ENCODE measurements at regions not wholly inside any gene's neighbourhood (a gene's known extent, or its start where the extent isn't known, plus 50 kb on each side); places are given as distances from the start of the nearest gene placed in this dataset.

DNA sequence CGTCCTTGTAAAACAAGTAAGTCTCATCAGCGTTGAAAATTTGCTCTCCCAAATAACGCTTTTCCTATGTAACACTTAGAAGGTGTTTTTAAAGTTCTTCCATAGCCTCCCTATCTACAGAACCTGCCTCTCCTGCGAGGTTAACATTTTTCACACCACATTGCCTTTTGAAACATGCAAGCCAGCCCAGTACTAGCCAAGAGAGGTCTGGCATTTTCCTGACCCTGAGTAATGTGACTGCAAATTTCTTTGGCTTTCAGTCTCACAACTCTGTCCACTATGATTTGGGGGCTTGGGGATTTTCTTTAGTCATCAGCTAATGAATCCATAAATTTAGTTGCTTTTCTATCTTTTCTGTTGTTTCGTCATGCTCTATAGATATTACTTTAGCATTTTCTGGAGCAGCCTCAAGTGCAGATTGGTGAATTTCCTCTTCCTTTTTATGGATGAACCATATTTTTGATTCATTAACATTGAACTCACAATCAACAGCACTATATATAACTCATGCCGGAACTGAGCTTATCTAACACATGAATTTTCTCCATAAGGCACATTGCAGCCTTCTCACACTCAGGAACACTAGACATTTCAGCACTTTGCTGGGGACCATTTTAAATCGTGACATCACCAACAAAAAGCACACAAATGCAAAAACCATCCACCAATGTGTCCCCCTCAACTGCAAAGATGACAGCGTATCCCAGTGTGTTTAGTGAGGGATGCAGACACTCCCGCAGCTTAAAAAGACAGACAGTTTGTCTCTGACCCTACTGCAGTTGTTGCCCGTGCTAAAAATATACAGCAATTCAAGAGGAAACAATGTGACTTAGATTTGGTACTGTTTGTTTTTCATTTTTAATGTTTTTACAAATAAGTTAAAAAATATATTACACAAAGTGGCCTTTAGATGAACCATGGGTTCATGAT is 77.2 kb upstream of the SPATA31C2 start:
- no peaks in the 10 kb centered on the region for H3K27me3 ChIP-seq (ENCODE audit: insufficient read depth, low read length)
- intact Hi-C loops (cut with micrococcal nuclease), result no loop called here
- Mint-ChIP-seq H3K27me3 (peaks cover 7 to 20% of the 10 kb centered on the region in 2 donors), H3K27ac (no peak overlapping the region), H3K9me3 (peaks cover 0 to 26% (median 6%) of the 10 kb centered on the region in 8 donors), H3K36me3 (no peaks in the 10 kb centered on the region), H3K4me3 (no peak overlapping the region), H3K4me1 (no peaks in the 10 kb centered on the region)
- DNase-seq, result no peak
- ChIA-PET CTCF (ENCODE audit: partially characterized antibody) (no interaction called here), POLR2A (ENCODE audit: partially characterized antibody) (no interaction called here)
- no peak overlapping the region for H3K4me3 ChIP-seq (ENCODE audit: low read length in 2 of 2)
- H3K27ac ChIP-seq (ENCODE audit: low read depth, low read length), result no peak overlapping the region
- H3K9me3 ChIP-seq (ENCODE audit: control insufficient read depth in 1 of 2, low read length in 2 of 2), result no peaks in the 10 kb centered on the region
- H3K4me1 ChIP-seq (ENCODE audit: insufficient read depth, low read length), result no peaks in the 10 kb centered on the region
- no peaks in the 10 kb centered on the region for H3K36me3 ChIP-seq (ENCODE audit: insufficient read depth, low read length)

DNA sequence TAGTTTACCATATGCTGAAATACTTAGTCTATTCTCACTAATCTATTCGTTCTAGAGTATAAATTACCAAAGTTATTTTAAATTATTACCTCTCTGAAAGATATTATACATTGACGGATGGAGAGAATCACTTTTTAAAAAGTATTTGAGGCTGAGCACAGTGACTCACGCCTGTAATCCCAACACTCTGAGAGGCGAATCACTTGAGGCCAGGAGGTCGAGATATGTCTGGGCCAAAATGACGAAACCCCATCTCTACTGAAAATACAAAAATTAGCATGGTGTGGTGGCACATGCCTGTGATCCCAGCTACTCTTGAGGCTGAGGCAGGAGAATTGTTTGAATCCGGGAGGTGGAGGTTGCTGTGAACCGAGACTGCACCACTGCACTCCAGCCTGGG is 64.0 kb upstream of the SPATA31C2 start:
- H3K27ac Mint-ChIP-seq, result no peak overlapping the region
- H3K36me3 Mint-ChIP-seq, result no peaks in the 10 kb centered on the region
- peaks cover 4 to 7% of the 10 kb centered on the region in 2 donors for H3K27me3 Mint-ChIP-seq
- intact Hi-C loops (cut with micrococcal nuclease), result no loop called here
- H3K27me3 ChIP-seq (ENCODE audit: insufficient read depth, low read length), result no peaks in the 10 kb centered on the region
- no peak for DNase-seq
- no peaks in the 10 kb centered on the region for H3K9me3 ChIP-seq (ENCODE audit: control insufficient read depth in 1 of 2, low read length in 2 of 2)
- H3K4me3 Mint-ChIP-seq, result no peak overlapping the region
- no peak overlapping the region for H3K27ac ChIP-seq (ENCODE audit: low read depth, low read length)
- peaks cover 0 to 1% (median 0%) of the 10 kb centered on the region in 4 donors for H3K4me1 Mint-ChIP-seq
- ChIA-PET CTCF (ENCODE audit: partially characterized antibody) (no interaction called here), POLR2A (ENCODE audit: partially characterized antibody) (no interaction called here)
- H3K9me3 Mint-ChIP-seq, result no peaks in the 10 kb centered on the region
- H3K36me3 ChIP-seq (ENCODE audit: insufficient read depth, low read length), result no peaks in the 10 kb centered on the region
- H3K4me1 ChIP-seq (ENCODE audit: insufficient read depth, low read length), result no peaks in the 10 kb centered on the region
- no peak overlapping the region for H3K4me3 ChIP-seq (ENCODE audit: low read length in 2 of 2)

DNA sequence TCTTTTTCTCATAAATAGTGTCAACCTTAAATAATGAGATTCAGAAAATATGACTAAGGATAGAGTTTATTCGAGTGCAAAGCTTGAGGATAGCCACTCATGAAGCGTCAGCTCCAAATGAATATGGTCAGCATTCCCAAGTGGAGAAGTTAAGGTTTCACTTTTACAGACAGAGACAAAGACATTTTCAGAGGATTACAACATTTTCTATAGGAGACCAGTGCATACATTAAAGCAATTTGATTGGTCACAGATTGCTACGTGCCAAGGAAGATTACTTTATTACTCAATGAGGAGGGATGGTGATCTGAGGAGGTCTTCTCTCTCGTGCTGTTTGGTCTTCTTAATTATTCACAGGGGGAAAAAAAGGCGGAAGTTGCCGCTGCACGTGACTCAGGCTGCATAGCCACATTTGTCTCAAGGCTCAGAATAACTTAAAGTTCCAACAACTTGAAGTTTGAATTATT is 60.1 kb upstream of the SPATA31C2 start:
- H3K4me3 Mint-ChIP-seq, result no peak overlapping the region
- H3K36me3 ChIP-seq (ENCODE audit: insufficient read depth, low read length), result no peaks in the 10 kb centered on the region
- intact Hi-C loops (cut with micrococcal nuclease), result no loop called here
- no peak overlapping the region for H3K4me3 ChIP-seq (ENCODE audit: low read length in 2 of 2)
- CTCF ChIA-PET (ENCODE audit: partially characterized antibody), result no interaction called here
- H3K4me1 ChIP-seq (ENCODE audit: insufficient read depth, low read length), result no peaks in the 10 kb centered on the region
- H3K9me3 Mint-ChIP-seq, result no peaks in the 10 kb centered on the region
- H3K9me3 ChIP-seq (ENCODE audit: control insufficient read depth in 1 of 2, low read length in 2 of 2), result no peaks in the 10 kb centered on the region
- H3K4me1 Mint-ChIP-seq, result peaks cover 0 to 1% (median 0%) of the 10 kb centered on the region in 4 donors
- no peaks in the 10 kb centered on the region for H3K27me3 ChIP-seq (ENCODE audit: insufficient read depth, low read length)
- no peak for DNase-seq
- H3K27me3 Mint-ChIP-seq, result peaks cover 11 to 12% of the 10 kb centered on the region in 2 donors
- H3K36me3 Mint-ChIP-seq, result no peaks in the 10 kb centered on the region
- no peak overlapping the region for H3K27ac Mint-ChIP-seq
- no peak overlapping the region for H3K27ac ChIP-seq (ENCODE audit: low read depth, low read length)
- POLR2A ChIA-PET (ENCODE audit: partially characterized antibody), result no interaction called here

DNA sequence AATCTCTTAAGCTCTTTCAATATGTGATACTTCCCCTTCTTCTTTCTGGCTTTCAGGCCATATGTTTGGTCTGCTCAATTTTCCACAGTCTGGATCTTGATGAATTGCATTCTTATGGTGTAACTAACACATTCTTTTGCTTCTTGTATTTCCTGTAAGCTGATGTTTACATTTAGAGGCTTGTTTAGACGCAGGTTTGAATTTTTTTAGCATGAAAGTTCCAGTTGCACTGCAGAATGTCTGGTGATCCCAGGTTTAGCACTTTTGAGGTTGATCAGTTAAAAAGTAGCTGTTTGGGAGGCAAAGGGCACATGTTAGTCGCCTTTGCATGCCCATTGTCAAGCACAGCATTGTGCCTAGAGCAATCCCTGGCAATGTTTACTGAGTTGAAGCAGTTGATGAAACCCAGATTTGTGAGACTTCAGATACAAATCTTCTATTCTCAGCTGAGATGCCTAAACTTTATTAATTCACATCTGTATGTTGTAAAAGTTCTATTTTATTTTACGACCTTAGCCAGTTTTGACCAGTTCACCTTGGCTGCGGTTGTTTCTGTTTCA is 59.6 kb upstream of the SPATA31C2 start:
- Mint-ChIP-seq H3K36me3 (no peaks in the 10 kb centered on the region), H3K9me3 (peaks cover 0 to 2% (median 0%) of the 10 kb centered on the region in 8 donors), H3K4me1 (peaks cover 0 to 1% (median 0%) of the 10 kb centered on the region in 4 donors), H3K4me3 (no peak overlapping the region), H3K27ac (no peak overlapping the region), H3K27me3 (peaks cover 14 to 15% of the 10 kb centered on the region in 2 donors)
- DNase-seq, result no peak
- Histone ChIP-seq H3K27ac (ENCODE audit: low read depth, low read length) (no peak overlapping the region), H3K4me1 (ENCODE audit: insufficient read depth, low read length) (no peaks in the 10 kb centered on the region), H3K4me3 (ENCODE audit: low read length in 2 of 2) (no peak overlapping the region), H3K36me3 (ENCODE audit: insufficient read depth, low read length) (no peaks in the 10 kb centered on the region), H3K9me3 (ENCODE audit: control insufficient read depth in 1 of 2, low read length in 2 of 2) (no peaks in the 10 kb centered on the region), H3K27me3 (ENCODE audit: insufficient read depth, low read length) (no peaks in the 10 kb centered on the region)
- intact Hi-C loops (cut with micrococcal nuclease), result no loop called here
- ChIA-PET CTCF (ENCODE audit: partially characterized antibody) (no interaction called here), POLR2A (ENCODE audit: partially characterized antibody) (no interaction called here)

DNA sequence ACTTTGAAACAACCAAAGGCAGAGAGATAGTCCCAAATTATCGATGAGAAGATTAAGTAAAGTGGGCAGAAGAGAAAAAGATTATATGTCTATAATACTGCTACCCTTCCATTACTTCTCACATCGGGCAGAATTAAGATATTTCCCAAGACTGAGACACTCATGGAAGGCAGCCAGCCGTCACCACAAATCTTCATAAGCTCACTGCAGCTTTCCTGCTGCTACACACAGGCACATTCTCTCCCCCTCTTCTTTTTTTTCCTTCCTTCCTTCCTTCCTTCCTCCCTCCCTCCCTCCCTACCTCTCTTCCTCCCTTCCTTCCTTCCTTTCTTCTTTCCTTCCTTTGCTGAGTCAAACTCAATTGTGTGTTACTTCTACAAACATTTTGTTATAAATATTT is 58.7 kb upstream of the SPATA31C2 start:
- intact Hi-C loops (cut with micrococcal nuclease), result no loop called here
- no peaks in the 10 kb centered on the region for H3K4me1 ChIP-seq (ENCODE audit: insufficient read depth, low read length)
- Mint-ChIP-seq H3K9me3 (peaks cover 0 to 4% (median 0%) of the 10 kb centered on the region in 8 donors), H3K4me1 (peaks cover 0 to 1% (median 0%) of the 10 kb centered on the region in 4 donors), H3K36me3 (no peaks in the 10 kb centered on the region), H3K27me3 (peaks cover 19 to 20% of the 10 kb centered on the region in 2 donors), H3K27ac (no peak overlapping the region), H3K4me3 (no peak overlapping the region)
- H3K27me3 ChIP-seq (ENCODE audit: insufficient read depth, low read length), result no peaks in the 10 kb centered on the region
- H3K27ac ChIP-seq (ENCODE audit: low read depth, low read length), result no peak overlapping the region
- H3K9me3 ChIP-seq (ENCODE audit: control insufficient read depth in 1 of 2, low read length in 2 of 2), result no peaks in the 10 kb centered on the region
- DNase-seq, result no peak
- no peak overlapping the region for H3K4me3 ChIP-seq (ENCODE audit: low read length in 2 of 2)
- ChIA-PET POLR2A (ENCODE audit: partially characterized antibody) (no interaction called here), CTCF (ENCODE audit: partially characterized antibody) (no interaction called here)
- H3K36me3 ChIP-seq (ENCODE audit: insufficient read depth, low read length), result no peaks in the 10 kb centered on the region

DNA sequence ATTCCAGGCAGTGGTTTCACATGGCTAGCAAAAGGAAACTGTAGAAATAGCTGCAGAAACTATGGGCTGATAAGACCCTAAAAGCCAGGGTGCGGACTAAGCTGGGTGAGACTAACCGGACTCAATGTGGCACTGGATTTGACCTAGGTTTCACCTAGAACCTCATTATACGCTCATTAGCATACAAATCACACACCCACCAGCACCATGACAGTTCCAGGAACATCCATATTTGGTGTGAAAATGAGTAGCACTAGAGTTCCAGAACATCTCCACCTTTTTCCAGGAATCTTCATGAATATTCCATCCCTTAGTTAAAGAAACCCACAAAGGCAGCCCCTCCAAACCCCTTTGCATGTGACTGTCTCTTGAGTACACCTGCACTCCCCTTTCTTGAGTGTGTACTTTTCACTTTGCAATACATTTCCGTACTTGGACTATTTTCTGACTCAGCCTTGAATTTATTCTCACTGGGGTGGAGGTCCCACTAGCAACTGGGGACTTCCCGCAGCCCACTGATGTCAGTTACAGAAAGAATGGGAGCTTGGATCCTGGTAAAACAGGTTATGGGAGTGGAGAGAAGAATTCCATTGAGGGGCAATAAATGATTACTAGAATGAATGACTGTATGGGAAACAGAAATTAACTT is 58.0 kb upstream of the SPATA31C2 start:
- H3K36me3 ChIP-seq (ENCODE audit: insufficient read depth, low read length), result no peaks in the 10 kb centered on the region
- H3K4me1 Mint-ChIP-seq, result peaks cover 0 to 1% (median 0%) of the 10 kb centered on the region in 4 donors
- no peaks in the 10 kb centered on the region for H3K36me3 Mint-ChIP-seq
- no peak for DNase-seq
- no peaks in the 10 kb centered on the region for H3K27me3 ChIP-seq (ENCODE audit: insufficient read depth, low read length)
- H3K4me1 ChIP-seq (ENCODE audit: insufficient read depth, low read length), result no peaks in the 10 kb centered on the region
- POLR2A ChIA-PET (ENCODE audit: partially characterized antibody), result no interaction called here
- CTCF ChIA-PET (ENCODE audit: partially characterized antibody), result no interaction called here
- H3K27me3 Mint-ChIP-seq, result peaks cover 19 to 20% of the 10 kb centered on the region in 2 donors
- H3K4me3 Mint-ChIP-seq, result no peak overlapping the region
- peaks cover 0 to 4% (median 0%) of the 10 kb centered on the region in 8 donors for H3K9me3 Mint-ChIP-seq
- no peak overlapping the region for H3K27ac Mint-ChIP-seq
- H3K9me3 ChIP-seq (ENCODE audit: control insufficient read depth in 1 of 2, low read length in 2 of 2), result no peaks in the 10 kb centered on the region
- intact Hi-C loops (cut with micrococcal nuclease), result no loop called here
- no peak overlapping the region for H3K27ac ChIP-seq (ENCODE audit: low read depth, low read length)
- H3K4me3 ChIP-seq (ENCODE audit: low read length in 2 of 2), result no peak overlapping the region

DNA sequence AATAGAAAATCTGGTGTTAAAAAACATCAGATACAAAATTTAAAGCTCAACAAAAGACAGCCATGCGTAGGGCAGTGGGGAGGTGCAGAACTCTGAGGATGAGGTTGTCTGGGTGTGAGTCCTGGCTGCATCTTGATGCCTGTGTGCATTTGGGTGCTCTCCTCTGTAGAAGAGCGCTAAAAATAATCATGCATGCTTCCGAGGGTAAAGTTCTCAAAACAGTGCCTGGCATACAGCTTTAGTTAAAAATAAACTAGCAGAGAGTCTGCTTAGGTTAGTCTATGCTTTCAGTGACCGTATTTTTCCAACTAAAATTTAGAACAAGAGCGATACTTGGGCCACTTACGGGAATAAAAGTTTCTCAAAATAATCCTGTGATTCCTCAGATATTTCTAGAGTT is 55.5 kb upstream of the SPATA31C2 start:
- POLR2A ChIA-PET (ENCODE audit: partially characterized antibody), result no interaction called here
- no peaks in the 10 kb centered on the region for H3K36me3 ChIP-seq (ENCODE audit: insufficient read depth, low read length)
- H3K4me3 ChIP-seq (ENCODE audit: low read length in 2 of 2), result no peak overlapping the region
- H3K4me1 ChIP-seq (ENCODE audit: insufficient read depth, low read length), result no peaks in the 10 kb centered on the region
- peaks cover 0 to 1% (median 0%) of the 10 kb centered on the region in 4 donors for H3K4me1 Mint-ChIP-seq
- CTCF ChIA-PET (ENCODE audit: partially characterized antibody), result interaction anchor here (0.7 kb wide), 1 partner anchor 324 kb away, joined by 3 read pairs; no protein-coding TSS in a partner anchor
- no peaks in the 10 kb centered on the region for H3K36me3 Mint-ChIP-seq
- peaks cover 0 to 16% (median 9%) of the 10 kb centered on the region in 8 donors for H3K9me3 Mint-ChIP-seq
- no peak overlapping the region for H3K27ac Mint-ChIP-seq
- no peaks in the 10 kb centered on the region for H3K27me3 ChIP-seq (ENCODE audit: insufficient read depth, low read length)
- no peaks in the 10 kb centered on the region for H3K9me3 ChIP-seq (ENCODE audit: control insufficient read depth in 1 of 2, low read length in 2 of 2)
- intact Hi-C loops (cut with micrococcal nuclease), result no loop called here
- no peak for DNase-seq
- peaks cover 13 to 18% of the 10 kb centered on the region in 2 donors for H3K27me3 Mint-ChIP-seq
- no peak overlapping the region for H3K4me3 Mint-ChIP-seq
- no peak overlapping the region for H3K27ac ChIP-seq (ENCODE audit: low read depth, low read length)

Data from CD4-positive, alpha-beta memory T cell (primary cell).